ENCODE measurements at regions not wholly inside any gene's neighbourhood (a gene's known extent, or its start where the extent isn't known, plus 50 kb on each side); places are given as distances from the start of the nearest gene placed in this dataset.

DNA sequence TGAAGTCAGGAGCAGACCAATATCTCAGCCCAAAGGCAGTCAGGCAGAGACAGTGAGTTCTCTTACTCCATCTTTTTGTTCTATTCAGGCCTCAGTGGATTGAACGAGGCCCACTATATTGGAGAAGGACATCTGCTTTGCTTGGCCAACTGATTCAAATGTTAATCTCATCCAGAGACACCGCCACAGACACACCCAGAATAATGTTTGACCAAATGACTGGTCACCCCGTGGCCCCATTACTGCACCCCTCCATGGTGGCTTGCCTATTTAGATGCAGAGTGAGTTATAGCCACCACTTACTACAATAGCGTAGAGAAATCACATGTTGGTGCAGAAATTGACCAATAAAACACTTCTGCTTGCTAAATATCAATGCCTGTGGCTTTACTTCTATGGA is 88.1 kb downstream of the HRH4 start:
- peaks cover 0 to 2% (median 0%) of the 10 kb centered on the region in 3 donors for H3K27me3 Mint-ChIP-seq (ENCODE audit: low read depth in 3 of 3)
- no peaks in the 10 kb centered on the region for H4K20me1 ChIP-seq (ENCODE audit: insufficient read depth, low read length)
- no peaks in the 10 kb centered on the region for H3K36me3 ChIP-seq (replicated peaks in 1 of 2; ENCODE audit: control insufficient read depth in 1 of 2, insufficient read depth in 2 of 2, low read length in 2 of 2)
- WGBS (ENCODE audit: insufficient coverage) = 100% methylated on average over 2 of the region's 4 CpGs
- peaks cover 11% of the 10 kb centered on the region for H3K4me1 Mint-ChIP-seq
- no peaks in the 10 kb centered on the region for H3K27me3 ChIP-seq (ENCODE audit: control insufficient read depth in 2 of 2, insufficient read depth in 2 of 2, low read length in 2 of 2)
- H3K79me2 ChIP-seq (ENCODE audit: insufficient read depth, low read length) = no peaks in the 10 kb centered on the region
- no peak overlapping the region for H3K4me3 Mint-ChIP-seq
- no peak overlapping the region for H3K4me3 ChIP-seq (replicated peaks in 1 of 3; ENCODE audit: low read depth in 2 of 3, low read length in 3 of 3)
- no peaks in the 10 kb centered on the region for H3K9me3 Mint-ChIP-seq
- intact Hi-C loops (cut with micrococcal nuclease) = no loop called here
- H2AFZ ChIP-seq (ENCODE audit: insufficient read depth, low read depth, low read length, poor library complexity, severe bottlenecking) = no peak overlapping the region
- H3K36me3 Mint-ChIP-seq = no peaks in the 10 kb centered on the region
- DNase-seq = no peak
- TF ChIP-seq, protein P1, sequence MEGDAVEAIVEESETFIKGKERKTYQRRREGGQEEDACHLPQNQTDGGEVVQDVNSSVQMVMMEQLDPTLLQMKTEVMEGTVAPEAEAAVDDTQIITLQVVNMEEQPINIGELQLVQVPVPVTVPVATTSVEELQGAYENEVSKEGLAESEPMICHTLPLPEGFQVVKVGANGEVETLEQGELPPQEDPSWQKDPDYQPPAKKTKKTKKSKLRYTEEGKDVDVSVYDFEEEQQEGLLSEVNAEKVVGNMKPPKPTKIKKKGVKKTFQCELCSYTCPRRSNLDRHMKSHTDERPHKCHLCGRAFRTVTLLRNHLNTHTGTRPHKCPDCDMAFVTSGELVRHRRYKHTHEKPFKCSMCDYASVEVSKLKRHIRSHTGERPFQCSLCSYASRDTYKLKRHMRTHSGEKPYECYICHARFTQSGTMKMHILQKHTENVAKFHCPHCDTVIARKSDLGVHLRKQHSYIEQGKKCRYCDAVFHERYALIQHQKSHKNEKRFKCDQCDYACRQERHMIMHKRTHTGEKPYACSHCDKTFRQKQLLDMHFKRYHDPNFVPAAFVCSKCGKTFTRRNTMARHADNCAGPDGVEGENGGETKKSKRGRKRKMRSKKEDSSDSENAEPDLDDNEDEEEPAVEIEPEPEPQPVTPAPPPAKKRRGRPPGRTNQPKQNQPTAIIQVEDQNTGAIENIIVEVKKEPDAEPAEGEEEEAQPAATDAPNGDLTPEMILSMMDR (IDR thresholded peaks at IDR 0.05) = no peak
- no peak overlapping the region for H3K4me2 ChIP-seq (replicated peaks; ENCODE audit: extremely low read depth, low read length, poor library complexity, severe bottlenecking)
- H3K9ac ChIP-seq (ENCODE audit: insufficient read depth, low read length, poor library complexity, severe bottlenecking) = no peak overlapping the region
- H3K4me1 ChIP-seq (ENCODE audit: control insufficient read depth in 1 of 2, insufficient read depth in 2 of 2, low read length in 2 of 2) = peaks cover 0 to 7% of the 10 kb centered on the region in 2 donors
- H3K27ac Mint-ChIP-seq = no peak overlapping the region
- H3K27ac ChIP-seq (ENCODE audit: low read depth in 1 of 2, low read length in 2 of 2) = no peak overlapping the region
- no peaks in the 10 kb centered on the region for H3K9me3 ChIP-seq (replicated peaks in 1 of 2; ENCODE audit: control insufficient read depth in 1 of 2, insufficient read depth in 1 of 2, low read length in 2 of 2)

DNA sequence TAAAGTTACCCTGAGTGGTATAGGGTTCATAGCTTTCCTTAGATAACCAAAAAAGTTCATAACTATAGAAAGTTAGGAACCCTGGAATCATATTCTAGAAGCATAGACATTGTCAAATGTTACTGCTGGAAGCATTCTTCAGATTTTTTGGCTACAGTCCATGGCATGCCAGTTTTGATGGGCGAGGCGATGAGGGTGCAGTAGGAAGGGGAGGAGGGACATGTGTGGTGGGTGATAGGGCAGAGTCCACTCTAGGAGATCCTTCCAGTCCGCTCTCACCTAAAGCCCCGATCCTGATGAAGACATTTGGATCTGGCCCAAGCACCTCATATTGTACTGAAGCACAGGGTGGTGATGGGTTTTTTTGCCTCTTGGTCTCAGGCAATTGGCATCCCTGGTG is 91.8 kb downstream of the HRH4 start:
- no peak for DNase-seq
- Mint-ChIP-seq H3K27me3 (ENCODE audit: low read depth in 3 of 3) (no peaks in the 10 kb centered on the region), H3K36me3 (no peaks in the 10 kb centered on the region), H3K4me1 (peaks cover 7% of the 10 kb centered on the region), H3K9me3 (peaks cover 0 to 2% (median 0%) of the 10 kb centered on the region in 7 donors), H3K4me3 (no peak overlapping the region), H3K27ac (no peak overlapping the region)
- Histone ChIP-seq H3K9ac (ENCODE audit: insufficient read depth, low read length, poor library complexity, severe bottlenecking) (no peak overlapping the region), H3K4me3 (replicated peaks in 1 of 3; ENCODE audit: low read depth in 2 of 3, low read length in 3 of 3) (no peak overlapping the region), H3K4me1 (ENCODE audit: control insufficient read depth in 1 of 2, insufficient read depth in 2 of 2, low read length in 2 of 2) (no peaks in the 10 kb centered on the region), H4K20me1 (ENCODE audit: insufficient read depth, low read length) (no peaks in the 10 kb centered on the region), H3K36me3 (replicated peaks in 1 of 2; ENCODE audit: control insufficient read depth in 1 of 2, insufficient read depth in 2 of 2, low read length in 2 of 2) (no peaks in the 10 kb centered on the region), H3K9me3 (replicated peaks in 1 of 2; ENCODE audit: control insufficient read depth in 1 of 2, insufficient read depth in 1 of 2, low read length in 2 of 2) (no peaks in the 10 kb centered on the region), H3K79me2 (ENCODE audit: insufficient read depth, low read length) (no peaks in the 10 kb centered on the region), H3K4me2 (replicated peaks; ENCODE audit: extremely low read depth, low read length, poor library complexity, severe bottlenecking) (no peak overlapping the region), H2AFZ (ENCODE audit: insufficient read depth, low read depth, low read length, poor library complexity, severe bottlenecking) (no peak overlapping the region), H3K27ac (ENCODE audit: low read depth in 1 of 2, low read length in 2 of 2) (no peak overlapping the region), H3K27me3 (ENCODE audit: control insufficient read depth in 2 of 2, insufficient read depth in 2 of 2, low read length in 2 of 2) (no peaks in the 10 kb centered on the region)
- intact Hi-C loops (cut with micrococcal nuclease) = no loop called here
- WGBS (ENCODE audit: insufficient coverage) = 100% methylated on average over 2 of the region's 4 CpGs
- TF ChIP-seq, protein P1 (IDR thresholded peaks at IDR 0.05) = no peak

All from CD14-positive monocyte (primary cell).